GM12891 (cell line): ENCODE measurements at regions not wholly inside any gene's neighbourhood (a gene's known extent, or its start where the extent isn't known, plus 50 kb on each side); places are given as distances from the start of the nearest gene placed in this dataset.

Source experiments
- PAX5 ChIP-seq: IDR thresholded peaks from 2 replicates; pipeline ENCODE4 v1.6.1; 2011; ENCODE audit warnings: low read length, moderate library complexity, mild to moderate bottlenecking; ENCODE audit not compliant: insufficient read depth, severe bottlenecking
- POLR2A ChIP-seq: IDR thresholded peaks from 2 replicates; pipeline ENCODE4 v1.6.1; 2011; ENCODE audit warnings: low read depth, low read length, control low read depth
- POLR2AphosphoS5 ChIP-seq: IDR thresholded peaks from 2 replicates; pipeline ENCODE4 v1.6.1; 2011; ENCODE audit warnings: low read depth, low read length, control low read depth
- POU2F2 ChIP-seq: IDR thresholded peaks from 2 replicates; pipeline ENCODE4 v1.6.1; 2011; ENCODE audit warnings: low read depth, mild to moderate bottlenecking, control low read depth, low read length, moderate library complexity
- TAF1 ChIP-seq: IDR thresholded peaks from 2 replicates; pipeline ENCODE4 v1.6.1; 2011; ENCODE audit warnings: low read depth, low read length, control low read depth

GRCh38 chr16:35370617-35371016, 1911.2 kb downstream of the TP53TG3F start:
- no peak for TF ChIP-seq POLR2A
- no peak for TF ChIP-seq TAF1
- TF ChIP-seq POLR2AphosphoS5, result no peak
- TF ChIP-seq POU2F2, result no peak
- no peak for TF ChIP-seq PAX5
